Activated CD4-positive, alpha-beta T cell treated with anti-CD3 and anti-CD28 coated beads, Interleukin-2, amount 50 U/mL, for 24 hours (primary cell): ENCODE measurements at regions not wholly inside any gene's neighbourhood (a gene's known extent, or its start where the extent isn't known, plus 50 kb on each side); places are given as distances from the start of the nearest gene placed in this dataset.
"Not testable (repeated sequence)": the region's sequence is repeated elsewhere in the genome, so short reads cannot be mapped to it uniquely, and the experiment has no call there.

Source experiments
- DNase-seq, 2 donors: peaks; one replicate each; pipeline ENCODE4 v3.0.0-alpha.2; 2020; ENCODE audit warnings: low read depth in 1 of 2, low spot score in 1 of 2

- no peak for DNase-seq
These were observed 160.1 kb downstream of the SPRY2 start for GRCh38 chr13:80180740-80181355.

- DNase-seq = no peak
These were observed 163.6 kb downstream of the SPRY2 start for GRCh38 chr13:80177327-80177726.

GRCh38 chr13:80173224-80173623 is 167.7 kb downstream of the SPRY2 start:
- DNase-seq = no peak

- no peak for DNase-seq
These were observed 169.8 kb downstream of the SPRY2 start for GRCh38 chr13:80171096-80171495.

- no peak for DNase-seq
These were observed 172.7 kb downstream of the SPRY2 start for GRCh38 chr13:80168089-80168850.

GRCh38 chr13:80166352-80166751 is 174.6 kb downstream of the SPRY2 start:
- DNase-seq = no peak

GRCh38 chr13:80164462-80164861 is 176.5 kb downstream of the SPRY2 start:
- DNase-seq = no peak

GRCh38 chr13:80161896-80162295 is 179.0 kb downstream of the SPRY2 start:
- no peak for DNase-seq

- DNase-seq = no peak
These were observed 179.7 kb downstream of the SPRY2 start for GRCh38 chr13:80161219-80161618.

- DNase-seq = no peak
These were observed 180.8 kb downstream of the SPRY2 start for GRCh38 chr13:80160110-80160509.

- no peak for DNase-seq
These were observed 183.5 kb downstream of the SPRY2 start for GRCh38 chr13:80157261-80157932.

GRCh38 chr13:80152142-80152541 is 188.8 kb downstream of the SPRY2 start:
- DNase-seq = not testable (repeated sequence)

- no peak for DNase-seq
These were observed 189.9 kb downstream of the SPRY2 start for GRCh38 chr13:80151016-80151415.

GRCh38 chr13:80149736-80150135 is 191.2 kb downstream of the SPRY2 start:
- DNase-seq = no peak

- DNase-seq = no peak
These were observed 195.7 kb downstream of the SPRY2 start for GRCh38 chr13:80145171-80145690.

- no peak for DNase-seq
These were observed 196.4 kb downstream of the SPRY2 start for GRCh38 chr13:80144493-80144892.

- DNase-seq = no peak
These were observed 199.6 kb downstream of the SPRY2 start for GRCh38 chr13:80141123-80141849.

GRCh38 chr13:80140685-80141084 is 200.2 kb downstream of the SPRY2 start:
- no peak for DNase-seq

GRCh38 chr13:80139196-80139595 is 201.7 kb downstream of the SPRY2 start:
- no peak for DNase-seq

GRCh38 chr13:80137994-80138393 is 202.9 kb downstream of the SPRY2 start:
- no peak for DNase-seq

- no peak for DNase-seq
These were observed 206.6 kb downstream of the SPRY2 start for GRCh38 chr13:80134346-80134745.
